HCT116 (cell line): ENCODE measurements at regions not wholly inside any gene's neighbourhood (a gene's known extent, or its start where the extent isn't known, plus 50 kb on each side); places are given as distances from the start of the nearest gene placed in this dataset.

ENCODE experiments used
- ATAC-seq: fragments of 200-7000 bp; cut with Tn5 transposase; 2 replicates; pipeline ENCODE4 v1.9.1; 2020; ENCODE audit warnings: mild to moderate bottlenecking, moderate library complexity
- BruUV-seq: library from RNA; stranded (reverse); fragments of 400-500 nt; replicated peaks from 2 replicates; lab custom pipeline; 2021; lab: Mats Ljungman, UMichigan
- CTCF ChIA-PET: fragments of 300-600 bp; sonication (Branson Sonifier 250); formaldehyde crosslinking; loops from one replicate; lab custom pipeline; 2021; ENCODE audit warnings: antibody characterized with exemption; lab: Charles Lee
- POLR2A ChIA-PET: fragments of 300-600, 350-600 bp; sonication (Branson Sonifier 250); formaldehyde crosslinking; loops from one replicate; lab custom pipeline; 2021; ENCODE audit warnings: antibody characterized with exemption; lab: Charles Lee
- RAD21 ChIA-PET, 2 experiments: fragments of 300-600 bp; sonication (Branson Sonifier 250); formaldehyde crosslinking; loops; one replicate each; lab custom pipeline; 2023; ENCODE audit warnings: low total read pairs in 2 of 2; ENCODE audit not compliant: uncharacterized antibody in 2 of 2, unreplicated experiment in 2 of 2, low non-redundant PET in 1 of 2; lab: Charles Lee
- DNase-seq: peaks from one replicate; pipeline ENCODE4 v3.0.0-alpha.2; 2010; ENCODE audit warnings: low read depth, low spot score
- H2AFZ ChIP-seq: fragments of 200-600 bp; shearing (Covaris generic), sonication (generic); 2 replicates; pipeline ENCODE4 v1.6.1; 2017; ENCODE audit warnings: low read depth, mixed run types, mixed read lengths, antibody characterized with exemption, low read length; ENCODE audit not compliant: poor library complexity, severe bottlenecking
- H3K27ac ChIP-seq: 2 replicates; pipeline ENCODE4 v1.5.1; 2012; ENCODE audit warnings: low read depth, low read length
- H3K27me3 ChIP-seq: fragments of 200-600 bp; sonication (generic); 2 replicates; pipeline ENCODE4 v1.6.1; 2016; ENCODE audit warnings: mixed run types, low read length, mixed read lengths; ENCODE audit not compliant: insufficient read depth
- H3K36me3 ChIP-seq, 2 experiments: fragments of 200-500 bp in 1 of 2; fragments of 200-600 bp in 1 of 2; sonication (Bioruptor generic) in 1 of 2; sonication (generic) in 1 of 2; 2 replicates each; pipeline versions ENCODE4 v1.5.1 to v1.6.1; 2014 to 2016; ENCODE audit warnings: low read length in 2 of 2, inconsistent platforms in 1 of 2, mixed read lengths in 1 of 2, mixed run types in 1 of 2; ENCODE audit not compliant: insufficient read depth in 2 of 2, control insufficient read depth in 1 of 2
- H3K4me1 ChIP-seq, 2 experiments: fragments of 200-600 bp in 1 of 2; sonication (generic) in 1 of 2; 2 replicates each; pipeline versions ENCODE4 v1.5.1 to v1.6.1; 2012 to 2017; ENCODE audit warnings: low read length in 2 of 2, inconsistent platforms in 1 of 2, mild to moderate bottlenecking in 1 of 2, mixed read lengths in 1 of 2, mixed run types in 1 of 2, moderate library complexity in 1 of 2; ENCODE audit not compliant: insufficient read depth in 2 of 2, control insufficient read depth in 1 of 2
- H3K4me2 ChIP-seq: fragments of 200-600 bp; sonication (generic); 2 replicates; pipeline ENCODE4 v1.6.1; 2017; ENCODE audit warnings: mixed run types, low read length, mixed read lengths
- H3K4me3 ChIP-seq, 2 experiments: fragments of 200-600 bp in 1 of 2; sonication (generic) in 1 of 2; replicated peaks in 1 of 2; 2 replicates each; pipeline ENCODE4 v1.5.1; 2011 to 2016; ENCODE audit warnings: low read length in 2 of 2, control low read depth in 1 of 2, low read depth in 1 of 2, mild to moderate bottlenecking in 1 of 2, mixed read lengths in 1 of 2, mixed run types in 1 of 2
- H3K79me2 ChIP-seq: fragments of 200-600 bp; sonication (generic); 2 replicates; pipeline ENCODE4 v1.6.1; 2017; ENCODE audit warnings: mild to moderate bottlenecking, mixed run types, low read length, moderate library complexity, mixed read lengths; ENCODE audit not compliant: insufficient read depth
- H3K9ac ChIP-seq: fragments of 200-600 bp; sonication (generic); 2 replicates; pipeline ENCODE4 v1.6.1; 2016; ENCODE audit warnings: low read length, mixed read lengths
- H3K9me2 ChIP-seq: fragments of 200-600 bp; sonication (generic), shearing (Covaris generic); 2 replicates; pipeline ENCODE4 v1.6.1; 2017; ENCODE audit warnings: mixed run types, mild to moderate bottlenecking, moderate library complexity; ENCODE audit not compliant: insufficient read depth
- H3K9me3 ChIP-seq, 2 experiments: fragments of 200-500 bp in 1 of 2; fragments of 200-600 bp in 1 of 2; sonication (Bioruptor generic) in 1 of 2; sonication (generic) in 1 of 2; 2 replicates each; pipeline ENCODE4 v1.6.1; 2014 to 2017; ENCODE audit warnings: low read length in 2 of 2, mixed read lengths in 2 of 2, inconsistent platforms in 1 of 2, low read depth in 1 of 2, mild to moderate bottlenecking in 1 of 2, mixed run types in 1 of 2, moderate library complexity in 1 of 2; ENCODE audit not compliant: control insufficient read depth in 1 of 2, insufficient read depth in 1 of 2
- H4K20me1 ChIP-seq: fragments of 200-600 bp; sonication (generic), shearing (Covaris generic); 2 replicates; pipeline ENCODE4 v1.6.1; 2017; ENCODE audit warnings: mixed run types, mild to moderate bottlenecking, moderate library complexity; ENCODE audit not compliant: insufficient read depth
- CBX3 ChIP-seq: IDR thresholded peaks from 2 replicates; pipeline ENCODE4 v1.6.1; 2012; ENCODE audit warnings: low read depth
- EGR1 ChIP-seq: IDR thresholded peaks from 2 replicates; pipeline ENCODE4 v1.6.1; 2012; ENCODE audit warnings: low read depth
- ELF1 ChIP-seq: IDR thresholded peaks from 2 replicates; pipeline ENCODE4 v1.6.1; 2012; ENCODE audit warnings: low read depth, borderline replicate concordance
- EZH2 ChIP-seq: fragments of 200-600 bp; sonication (generic); IDR thresholded peaks from 2 replicates; pipeline ENCODE4 v1.6.1; 2017; ENCODE audit warnings: antibody characterized with exemption, mixed run types
- FOSL1 ChIP-seq: IDR thresholded peaks from 2 replicates; pipeline ENCODE4 v1.6.1; 2012; ENCODE audit warnings: low read depth
- POLR2A ChIP-seq: IDR thresholded peaks from 2 replicates; pipeline ENCODE4 v1.7.0; 2011; ENCODE audit warnings: borderline replicate concordance; ENCODE audit not compliant: insufficient read depth, insufficient read length; ENCODE audit errors: extremely low read depth
- POLR2AphosphoS5 ChIP-seq: IDR thresholded peaks from 2 replicates; pipeline ENCODE4 v1.6.1; 2011; ENCODE audit warnings: mild to moderate bottlenecking, low read depth, low read length, moderate library complexity
- RAD21 ChIP-seq: IDR thresholded peaks from 2 replicates; pipeline ENCODE4 v1.6.1; 2012; ENCODE audit warnings: low read depth, mild to moderate bottlenecking
- SIN3A ChIP-seq: IDR thresholded peaks from 2 replicates; pipeline ENCODE4 v1.6.1; 2012; ENCODE audit warnings: low read depth
- SRF ChIP-seq: IDR thresholded peaks from 2 replicates; pipeline ENCODE4 v1.6.1; 2012; ENCODE audit warnings: low read depth
- TCF7L2 ChIP-seq: IDR thresholded peaks from 2 replicates; pipeline ENCODE4 v1.7.0; 2011; ENCODE audit warnings: borderline replicate concordance, inconsistent platforms; ENCODE audit not compliant: insufficient read depth, insufficient read length; ENCODE audit errors: extremely low read depth
- intact Hi-C: fragments of 100-400 bp; cut with micrococcal nuclease; formaldehyde crosslinking; loops from 2 replicates; pipeline ENCODE4 v1.10.0; 2022
- TF ChIP-seq, protein P1 (sequence below), 3 experiments: fragments of 200-600 bp in 1 of 3; sonication (generic) in 1 of 3; IDR thresholded peaks in 2 of 3; conservative IDR thresholded peaks in 1 of 3; 2 replicates each; pipeline ENCODE4 v1.5.1; 2012 to 2017; ENCODE audit warnings: low read depth in 2 of 3, low read length in 2 of 3, antibody characterized with exemption in 1 of 3, borderline replicate concordance in 1 of 3, control low read depth in 1 of 3, mild to moderate bottlenecking in 1 of 3, mixed read lengths in 1 of 3, mixed run types in 1 of 3, moderate library complexity in 1 of 3; ENCODE audit not compliant: insufficient read depth in 1 of 3

DNA sequence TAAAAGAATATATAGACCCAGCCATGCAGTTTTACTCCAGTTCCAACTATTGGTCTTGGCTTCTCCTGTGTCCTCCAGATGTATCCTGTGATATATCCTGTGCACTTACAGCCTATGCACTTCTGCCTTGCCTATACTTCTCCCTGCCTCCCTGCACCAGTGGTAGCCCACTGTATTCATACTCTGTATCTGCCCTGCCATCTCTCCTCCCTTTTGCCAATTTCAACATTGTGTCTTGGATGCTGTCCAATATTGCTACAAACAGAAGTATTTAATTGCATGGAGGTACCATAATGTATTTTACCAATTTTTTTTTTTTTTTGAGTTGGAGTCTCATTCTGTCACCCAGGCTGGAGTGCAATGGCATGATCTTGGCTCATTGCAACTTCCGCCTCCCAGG is 242.7 kb downstream of the HAPSTR1 start:
- Histone ChIP-seq H3K9me3 (no peaks in the 10 kb centered on the region), H3K4me1 (no peaks in the 10 kb centered on the region), H2AFZ (no peak overlapping the region), H3K9ac (no peak overlapping the region), H4K20me1 (no peaks in the 10 kb centered on the region; the same call in 1 of the 2 replicates), H3K79me2 (no peaks in the 10 kb centered on the region), H3K27me3 (peaks cover 32% of the 10 kb centered on the region), H3K36me3 (no peaks in the 10 kb centered on the region), H3K4me2 (no peak overlapping the region), H3K9me2 (no peaks in the 10 kb centered on the region), H3K4me3 (no peak overlapping the region), H3K27ac (no peak overlapping the region)
- no peak for DNase-seq
- intact Hi-C loops = no loop called here
- ChIA-PET POLR2A (no interaction called here), CTCF (no interaction called here), RAD21 (no interaction called here)
- ATAC-seq = no peak
- BruUV-seq = no TSS peak
- no peak for TF ChIP-seq CBX3
- no peak for TF ChIP-seq POLR2A
- no peak for TF ChIP-seq TCF7L2
- TF ChIP-seq SIN3A = no peak
- no peak for TF ChIP-seq EZH2
- TF ChIP-seq, protein P1, sequence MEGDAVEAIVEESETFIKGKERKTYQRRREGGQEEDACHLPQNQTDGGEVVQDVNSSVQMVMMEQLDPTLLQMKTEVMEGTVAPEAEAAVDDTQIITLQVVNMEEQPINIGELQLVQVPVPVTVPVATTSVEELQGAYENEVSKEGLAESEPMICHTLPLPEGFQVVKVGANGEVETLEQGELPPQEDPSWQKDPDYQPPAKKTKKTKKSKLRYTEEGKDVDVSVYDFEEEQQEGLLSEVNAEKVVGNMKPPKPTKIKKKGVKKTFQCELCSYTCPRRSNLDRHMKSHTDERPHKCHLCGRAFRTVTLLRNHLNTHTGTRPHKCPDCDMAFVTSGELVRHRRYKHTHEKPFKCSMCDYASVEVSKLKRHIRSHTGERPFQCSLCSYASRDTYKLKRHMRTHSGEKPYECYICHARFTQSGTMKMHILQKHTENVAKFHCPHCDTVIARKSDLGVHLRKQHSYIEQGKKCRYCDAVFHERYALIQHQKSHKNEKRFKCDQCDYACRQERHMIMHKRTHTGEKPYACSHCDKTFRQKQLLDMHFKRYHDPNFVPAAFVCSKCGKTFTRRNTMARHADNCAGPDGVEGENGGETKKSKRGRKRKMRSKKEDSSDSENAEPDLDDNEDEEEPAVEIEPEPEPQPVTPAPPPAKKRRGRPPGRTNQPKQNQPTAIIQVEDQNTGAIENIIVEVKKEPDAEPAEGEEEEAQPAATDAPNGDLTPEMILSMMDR (IDR thresholded peaks at IDR 0.05 in 2 of 3, conservative IDR thresholded peaks at IDR 0.05 in 1 of 3; ENCODE audit: borderline replicate concordance in 1 of 3, insufficient read depth in 1 of 3, low read depth in 2 of 3, low read length in 2 of 3) = no peak
- no peak for TF ChIP-seq FOSL1
- no peak for TF ChIP-seq ELF1
- TF ChIP-seq RAD21 = no peak
- TF ChIP-seq EGR1 = no peak
- TF ChIP-seq POLR2AphosphoS5 = no peak
- TF ChIP-seq SRF = no peak
